ENCODE measurements at regions not wholly inside any gene's neighbourhood (a gene's known extent, or its start where the extent isn't known, plus 50 kb on each side); places are given as distances from the start of the nearest gene placed in this dataset.

DNA sequence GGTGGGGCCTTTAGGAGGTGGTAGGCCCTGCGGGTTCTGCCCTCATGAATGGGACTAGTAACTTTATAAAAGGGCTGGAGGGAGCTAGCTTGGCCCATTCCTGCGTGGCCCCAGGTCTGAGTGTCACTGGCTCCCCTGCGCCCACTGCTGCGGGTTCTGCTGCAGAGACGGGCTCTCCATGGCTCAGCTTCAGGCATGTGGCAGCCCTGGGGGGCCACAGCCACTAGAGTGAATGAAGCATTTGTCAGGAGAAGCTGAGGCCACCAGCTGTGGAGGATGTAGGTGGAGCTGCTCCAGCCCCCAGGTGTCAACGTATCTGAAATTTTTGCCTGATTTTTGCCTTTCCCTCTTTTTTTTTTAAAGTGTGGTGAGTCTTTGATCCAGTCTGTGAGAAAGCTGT, 119.1 kb downstream of the SOX1 start:
- TF ChIP-seq, protein P1, sequence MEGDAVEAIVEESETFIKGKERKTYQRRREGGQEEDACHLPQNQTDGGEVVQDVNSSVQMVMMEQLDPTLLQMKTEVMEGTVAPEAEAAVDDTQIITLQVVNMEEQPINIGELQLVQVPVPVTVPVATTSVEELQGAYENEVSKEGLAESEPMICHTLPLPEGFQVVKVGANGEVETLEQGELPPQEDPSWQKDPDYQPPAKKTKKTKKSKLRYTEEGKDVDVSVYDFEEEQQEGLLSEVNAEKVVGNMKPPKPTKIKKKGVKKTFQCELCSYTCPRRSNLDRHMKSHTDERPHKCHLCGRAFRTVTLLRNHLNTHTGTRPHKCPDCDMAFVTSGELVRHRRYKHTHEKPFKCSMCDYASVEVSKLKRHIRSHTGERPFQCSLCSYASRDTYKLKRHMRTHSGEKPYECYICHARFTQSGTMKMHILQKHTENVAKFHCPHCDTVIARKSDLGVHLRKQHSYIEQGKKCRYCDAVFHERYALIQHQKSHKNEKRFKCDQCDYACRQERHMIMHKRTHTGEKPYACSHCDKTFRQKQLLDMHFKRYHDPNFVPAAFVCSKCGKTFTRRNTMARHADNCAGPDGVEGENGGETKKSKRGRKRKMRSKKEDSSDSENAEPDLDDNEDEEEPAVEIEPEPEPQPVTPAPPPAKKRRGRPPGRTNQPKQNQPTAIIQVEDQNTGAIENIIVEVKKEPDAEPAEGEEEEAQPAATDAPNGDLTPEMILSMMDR (IDR thresholded peaks at IDR 0.05) = no peak
- no peak for TF ChIP-seq POLR2A (IDR thresholded peaks at IDR 0.05)

All from thyroid gland (tissue), 4 donors.